ENCODE measurements at regions not wholly inside any gene's neighbourhood (a gene's known extent, or its start where the extent isn't known, plus 50 kb on each side); places are given as distances from the start of the nearest gene placed in this dataset.

GRCh38 chr20:48212806-48213509 lies 427.7 kb upstream of the SULF2 start:
- TF ChIP-seq CTCF (IDR thresholded peaks at IDR 0.05) = no peak
- Mint-ChIP-seq H3K36me3 (no peaks in the 10 kb centered on the region), H3K9me3 (no peaks in the 10 kb centered on the region), H3K4me3 (no peak overlapping the region), H3K27me3 (ENCODE audit: low read depth in 3 of 3) (peaks cover 2 to 10% (median 3%) of the 10 kb centered on the region in 3 donors), H3K4me1 (no peaks in the 10 kb centered on the region), H3K27ac (no peak overlapping the region)
- no peak for DNase-seq
- no peak overlapping the region for H2AFZ ChIP-seq (ENCODE audit: insufficient read depth, low read depth, low read length, poor library complexity, severe bottlenecking)
- H3K4me1 ChIP-seq (ENCODE audit: control insufficient read depth in 1 of 2, insufficient read depth in 2 of 2, low read length in 2 of 2) = no peaks in the 10 kb centered on the region
- H3K9ac ChIP-seq (ENCODE audit: insufficient read depth, low read length, poor library complexity, severe bottlenecking) = no peak overlapping the region
- H3K36me3 ChIP-seq (replicated peaks in 1 of 2; ENCODE audit: control insufficient read depth in 1 of 2, insufficient read depth in 2 of 2, low read length in 2 of 2) = no peaks in the 10 kb centered on the region
- WGBS (ENCODE audit: insufficient coverage) = no CpG with 5 or more reads among the region's 3 CpGs
- no peaks in the 10 kb centered on the region for H3K9me3 ChIP-seq (replicated peaks in 1 of 2; ENCODE audit: control insufficient read depth in 1 of 2, insufficient read depth in 1 of 2, low read length in 2 of 2)
- H3K27ac ChIP-seq (ENCODE audit: low read depth in 1 of 2, low read length in 2 of 2) = no peak overlapping the region
- no peaks in the 10 kb centered on the region for H4K20me1 ChIP-seq (ENCODE audit: insufficient read depth, low read length)
- H3K27me3 ChIP-seq (ENCODE audit: control insufficient read depth in 2 of 2, insufficient read depth in 2 of 2, low read length in 2 of 2) = no peaks in the 10 kb centered on the region
- H3K4me2 ChIP-seq (replicated peaks; ENCODE audit: extremely low read depth, low read length, poor library complexity, severe bottlenecking) = no peak overlapping the region
- H3K79me2 ChIP-seq (ENCODE audit: insufficient read depth, low read length) = no peaks in the 10 kb centered on the region
- no peak overlapping the region for H3K4me3 ChIP-seq (replicated peaks in 1 of 3; ENCODE audit: low read depth in 2 of 3, low read length in 3 of 3)
- intact Hi-C loops (cut with micrococcal nuclease) = no loop called here

- Histone ChIP-seq H3K4me1 (ENCODE audit: control insufficient read depth in 1 of 2, insufficient read depth in 2 of 2, low read length in 2 of 2) (no peaks in the 10 kb centered on the region), H3K27me3 (ENCODE audit: control insufficient read depth in 2 of 2, insufficient read depth in 2 of 2, low read length in 2 of 2) (no peaks in the 10 kb centered on the region), H3K27ac (ENCODE audit: low read depth in 1 of 2, low read length in 2 of 2) (no peak overlapping the region), H3K4me2 (replicated peaks; ENCODE audit: extremely low read depth, low read length, poor library complexity, severe bottlenecking) (no peak overlapping the region), H3K79me2 (ENCODE audit: insufficient read depth, low read length) (no peaks in the 10 kb centered on the region), H3K9ac (ENCODE audit: insufficient read depth, low read length, poor library complexity, severe bottlenecking) (no peak overlapping the region), H4K20me1 (ENCODE audit: insufficient read depth, low read length) (no peaks in the 10 kb centered on the region), H3K36me3 (replicated peaks in 1 of 2; ENCODE audit: control insufficient read depth in 1 of 2, insufficient read depth in 2 of 2, low read length in 2 of 2) (no peaks in the 10 kb centered on the region), H3K9me3 (replicated peaks in 1 of 2; ENCODE audit: control insufficient read depth in 1 of 2, insufficient read depth in 1 of 2, low read length in 2 of 2) (no peaks in the 10 kb centered on the region), H3K4me3 (replicated peaks in 1 of 3; ENCODE audit: low read depth in 2 of 3, low read length in 3 of 3) (no peak overlapping the region), H2AFZ (ENCODE audit: insufficient read depth, low read depth, low read length, poor library complexity, severe bottlenecking) (no peak overlapping the region)
- H3K4me1 Mint-ChIP-seq = no peaks in the 10 kb centered on the region
- no peak for DNase-seq
- no peaks in the 10 kb centered on the region for H3K9me3 Mint-ChIP-seq
- peaks cover 2 to 10% (median 5%) of the 10 kb centered on the region in 3 donors for H3K27me3 Mint-ChIP-seq (ENCODE audit: low read depth in 3 of 3)
- intact Hi-C loops (cut with micrococcal nuclease) = no loop called here
- H3K36me3 Mint-ChIP-seq = no peaks in the 10 kb centered on the region
- 100% methylated on average over 2 of the region's 5 CpGs for WGBS (ENCODE audit: insufficient coverage)
- no peak for TF ChIP-seq CTCF (IDR thresholded peaks at IDR 0.05)
- no peak overlapping the region for H3K27ac Mint-ChIP-seq
- no peak overlapping the region for H3K4me3 Mint-ChIP-seq
These were observed 426.6 kb upstream of the SULF2 start for GRCh38 chr20:48211847-48212246.

Measured in CD14-positive monocyte (primary cell).